ENCODE measurements at regions not wholly inside any gene's neighbourhood (a gene's known extent, or its start where the extent isn't known, plus 50 kb on each side); places are given as distances from the start of the nearest gene placed in this dataset.

GRCh38 chr16:22624800-22625533 is 114.3 kb downstream of the NPIPB5 start:
- Histone ChIP-seq H3K27me3 (ENCODE audit: control insufficient read depth in 3 of 3, insufficient read depth in 3 of 3, low read length in 3 of 3) (peaks cover 0 to 2% (median 2%) of the 10 kb centered on the region in 3 donors), H3K36me3 (ENCODE audit: control insufficient read depth in 3 of 3, insufficient read depth in 3 of 3, low read length in 3 of 3) (no peaks in the 10 kb centered on the region), H3K4me3 (ENCODE audit: low read length in 3 of 3) (no peak overlapping the region), H3K4me1 (ENCODE audit: control insufficient read depth in 3 of 3, insufficient read depth in 3 of 3, low read length in 3 of 3) (no peaks in the 10 kb centered on the region), H3K27ac (ENCODE audit: low read depth, low read length) (no peak overlapping the region), H3K9me3 (ENCODE audit: control insufficient read depth in 3 of 3, low read length in 3 of 3) (peaks cover 0 to 3% (median 0%) of the 10 kb centered on the region in 3 donors), H3K9ac (ENCODE audit: low read depth in 1 of 3, low read length in 3 of 3) (no peak overlapping the region)

GRCh38 chr16:22625967-22626366 is 115.3 kb downstream of the NPIPB5 start:
- H3K4me1 ChIP-seq (ENCODE audit: control insufficient read depth in 3 of 3, insufficient read depth in 3 of 3, low read length in 3 of 3): no peaks in the 10 kb centered on the region
- peaks cover 0 to 2% (median 2%) of the 10 kb centered on the region in 3 donors for H3K27me3 ChIP-seq (ENCODE audit: control insufficient read depth in 3 of 3, insufficient read depth in 3 of 3, low read length in 3 of 3)
- H3K9ac ChIP-seq (ENCODE audit: low read depth in 1 of 3, low read length in 3 of 3): no peak overlapping the region
- H3K27ac ChIP-seq (ENCODE audit: low read depth, low read length): no peak overlapping the region
- no peak overlapping the region for H3K4me3 ChIP-seq (ENCODE audit: low read length in 3 of 3)
- H3K9me3 ChIP-seq (ENCODE audit: control insufficient read depth in 3 of 3, low read length in 3 of 3): peaks cover 0 to 3% (median 0%) of the 10 kb centered on the region in 3 donors
- no peaks in the 10 kb centered on the region for H3K36me3 ChIP-seq (ENCODE audit: control insufficient read depth in 3 of 3, insufficient read depth in 3 of 3, low read length in 3 of 3)

GRCh38 chr16:22627043-22627442 is 116.4 kb downstream of the NPIPB5 start:
- peaks cover 0 to 3% (median 0%) of the 10 kb centered on the region in 3 donors for H3K9me3 ChIP-seq (ENCODE audit: control insufficient read depth in 3 of 3, low read length in 3 of 3)
- H3K4me1 ChIP-seq (ENCODE audit: control insufficient read depth in 3 of 3, insufficient read depth in 3 of 3, low read length in 3 of 3): no peaks in the 10 kb centered on the region
- no peak overlapping the region for H3K4me3 ChIP-seq (ENCODE audit: low read length in 3 of 3)
- H3K27ac ChIP-seq (ENCODE audit: low read depth, low read length): no peak overlapping the region
- H3K9ac ChIP-seq (ENCODE audit: low read depth in 1 of 3, low read length in 3 of 3): no peak overlapping the region
- no peaks in the 10 kb centered on the region for H3K36me3 ChIP-seq (ENCODE audit: control insufficient read depth in 3 of 3, insufficient read depth in 3 of 3, low read length in 3 of 3)
- peaks cover 0 to 2% (median 2%) of the 10 kb centered on the region in 3 donors for H3K27me3 ChIP-seq (ENCODE audit: control insufficient read depth in 3 of 3, insufficient read depth in 3 of 3, low read length in 3 of 3)

- no peak overlapping the region for H3K4me3 ChIP-seq (ENCODE audit: low read length in 3 of 3)
- no peaks in the 10 kb centered on the region for H3K36me3 ChIP-seq (ENCODE audit: control insufficient read depth in 3 of 3, insufficient read depth in 3 of 3, low read length in 3 of 3)
- no peak overlapping the region for H3K27ac ChIP-seq (ENCODE audit: low read depth, low read length)
- peaks cover 0 to 3% (median 0%) of the 10 kb centered on the region in 3 donors for H3K9me3 ChIP-seq (ENCODE audit: control insufficient read depth in 3 of 3, low read length in 3 of 3)
- H3K4me1 ChIP-seq (ENCODE audit: control insufficient read depth in 3 of 3, insufficient read depth in 3 of 3, low read length in 3 of 3): no peaks in the 10 kb centered on the region
- no peak overlapping the region for H3K9ac ChIP-seq (ENCODE audit: low read depth in 1 of 3, low read length in 3 of 3)
- peaks cover 0 to 2% (median 0%) of the 10 kb centered on the region in 3 donors for H3K27me3 ChIP-seq (ENCODE audit: control insufficient read depth in 3 of 3, insufficient read depth in 3 of 3, low read length in 3 of 3)
Measured at GRCh38 chr16:22628994-22629393, 118.3 kb downstream of the NPIPB5 start.

GRCh38 chr16:22630242-22630641 is 119.6 kb downstream of the NPIPB5 start:
- no peaks in the 10 kb centered on the region for H3K36me3 ChIP-seq (ENCODE audit: control insufficient read depth in 3 of 3, insufficient read depth in 3 of 3, low read length in 3 of 3)
- no peak overlapping the region for H3K9ac ChIP-seq (ENCODE audit: low read depth in 1 of 3, low read length in 3 of 3)
- peaks cover 0 to 2% (median 0%) of the 10 kb centered on the region in 3 donors for H3K27me3 ChIP-seq (ENCODE audit: control insufficient read depth in 3 of 3, insufficient read depth in 3 of 3, low read length in 3 of 3)

GRCh38 chr16:22631264-22631663 is 120.6 kb downstream of the NPIPB5 start:
- Histone ChIP-seq H3K9me3 (ENCODE audit: control insufficient read depth in 3 of 3, low read length in 3 of 3) (no peaks in the 10 kb centered on the region), H3K27me3 (ENCODE audit: control insufficient read depth in 3 of 3, insufficient read depth in 3 of 3, low read length in 3 of 3) (peaks cover 0 to 4% (median 2%) of the 10 kb centered on the region in 3 donors), H3K4me1 (ENCODE audit: control insufficient read depth in 3 of 3, insufficient read depth in 3 of 3, low read length in 3 of 3) (no peaks in the 10 kb centered on the region), H3K4me3 (ENCODE audit: low read length in 3 of 3) (no peak overlapping the region), H3K27ac (ENCODE audit: low read depth, low read length) (no peak overlapping the region), H3K9ac (ENCODE audit: low read depth in 1 of 3, low read length in 3 of 3) (no peak overlapping the region), H3K36me3 (ENCODE audit: control insufficient read depth in 3 of 3, insufficient read depth in 3 of 3, low read length in 3 of 3) (no peaks in the 10 kb centered on the region)

More at GRCh38 chr16:22630242-22630641, 119.6 kb downstream of the NPIPB5 start:
- Histone ChIP-seq H3K4me3 (ENCODE audit: low read length in 3 of 3) (no peak overlapping the region), H3K27ac (ENCODE audit: low read depth, low read length) (no peak overlapping the region), H3K4me1 (ENCODE audit: control insufficient read depth in 3 of 3, insufficient read depth in 3 of 3, low read length in 3 of 3) (no peaks in the 10 kb centered on the region), H3K9me3 (ENCODE audit: control insufficient read depth in 3 of 3, low read length in 3 of 3) (peaks cover 0 to under 1% (median 0%) of the 10 kb centered on the region in 3 donors)

GRCh38 chr16:22632606-22633005 is 121.9 kb downstream of the NPIPB5 start:
- no peaks in the 10 kb centered on the region for H3K36me3 ChIP-seq (ENCODE audit: control insufficient read depth in 3 of 3, insufficient read depth in 3 of 3, low read length in 3 of 3)

GRCh38 chr16:22633280-22633679 is 122.6 kb downstream of the NPIPB5 start:
- H3K27me3 ChIP-seq (ENCODE audit: control insufficient read depth in 3 of 3, insufficient read depth in 3 of 3, low read length in 3 of 3): peaks cover 2 to 4% (median 2%) of the 10 kb centered on the region in 3 donors
- no peak overlapping the region for H3K4me3 ChIP-seq (ENCODE audit: low read length in 3 of 3)
- no peaks in the 10 kb centered on the region for H3K4me1 ChIP-seq (ENCODE audit: control insufficient read depth in 3 of 3, insufficient read depth in 3 of 3, low read length in 3 of 3)
- no peaks in the 10 kb centered on the region for H3K36me3 ChIP-seq (ENCODE audit: control insufficient read depth in 3 of 3, insufficient read depth in 3 of 3, low read length in 3 of 3)
- H3K9ac ChIP-seq (ENCODE audit: low read depth in 1 of 3, low read length in 3 of 3): no peak overlapping the region
- no peak overlapping the region for H3K27ac ChIP-seq (ENCODE audit: low read depth, low read length)
- H3K9me3 ChIP-seq (ENCODE audit: control insufficient read depth in 3 of 3, low read length in 3 of 3): peaks cover 0 to 4% (median 3%) of the 10 kb centered on the region in 3 donors

More at GRCh38 chr16:22632606-22633005, 121.9 kb downstream of the NPIPB5 start:
- no peaks in the 10 kb centered on the region for H3K4me1 ChIP-seq (ENCODE audit: control insufficient read depth in 3 of 3, insufficient read depth in 3 of 3, low read length in 3 of 3)
- peaks cover 0 to 4% (median 2%) of the 10 kb centered on the region in 3 donors for H3K9me3 ChIP-seq (ENCODE audit: control insufficient read depth in 3 of 3, low read length in 3 of 3)
- peaks cover 2 to 4% (median 2%) of the 10 kb centered on the region in 3 donors for H3K27me3 ChIP-seq (ENCODE audit: control insufficient read depth in 3 of 3, insufficient read depth in 3 of 3, low read length in 3 of 3)
- H3K4me3 ChIP-seq (ENCODE audit: low read length in 3 of 3): no peak overlapping the region
- no peak overlapping the region for H3K27ac ChIP-seq (ENCODE audit: low read depth, low read length)
- H3K9ac ChIP-seq (ENCODE audit: low read depth in 1 of 3, low read length in 3 of 3): no peak overlapping the region

GRCh38 chr16:22633799-22634198 is 123.1 kb downstream of the NPIPB5 start:
- peaks cover 0 to 4% (median 3%) of the 10 kb centered on the region in 3 donors for H3K9me3 ChIP-seq (ENCODE audit: control insufficient read depth in 3 of 3, low read length in 3 of 3)
- H3K4me1 ChIP-seq (ENCODE audit: control insufficient read depth in 3 of 3, insufficient read depth in 3 of 3, low read length in 3 of 3): no peaks in the 10 kb centered on the region
- H3K27ac ChIP-seq (ENCODE audit: low read depth, low read length): no peak overlapping the region
- H3K9ac ChIP-seq (ENCODE audit: low read depth in 1 of 3, low read length in 3 of 3): no peak overlapping the region
- H3K36me3 ChIP-seq (ENCODE audit: control insufficient read depth in 3 of 3, insufficient read depth in 3 of 3, low read length in 3 of 3): no peaks in the 10 kb centered on the region
- no peak overlapping the region for H3K4me3 ChIP-seq (ENCODE audit: low read length in 3 of 3)
- peaks cover 2 to 4% (median 2%) of the 10 kb centered on the region in 3 donors for H3K27me3 ChIP-seq (ENCODE audit: control insufficient read depth in 3 of 3, insufficient read depth in 3 of 3, low read length in 3 of 3)

GRCh38 chr16:22634954-22635353 is 124.3 kb downstream of the NPIPB5 start:
- Histone ChIP-seq H3K27ac (ENCODE audit: low read depth, low read length) (no peak overlapping the region), H3K4me1 (ENCODE audit: control insufficient read depth in 3 of 3, insufficient read depth in 3 of 3, low read length in 3 of 3) (no peaks in the 10 kb centered on the region), H3K9me3 (ENCODE audit: control insufficient read depth in 3 of 3, low read length in 3 of 3) (peaks cover 0 to 4% (median 3%) of the 10 kb centered on the region in 3 donors), H3K36me3 (ENCODE audit: control insufficient read depth in 3 of 3, insufficient read depth in 3 of 3, low read length in 3 of 3) (no peaks in the 10 kb centered on the region), H3K9ac (ENCODE audit: low read depth in 1 of 3, low read length in 3 of 3) (no peak overlapping the region), H3K27me3 (ENCODE audit: control insufficient read depth in 3 of 3, insufficient read depth in 3 of 3, low read length in 3 of 3) (peaks cover 2 to 4% (median 2%) of the 10 kb centered on the region in 3 donors), H3K4me3 (ENCODE audit: low read length in 3 of 3) (no peak overlapping the region)

Measured in skeletal muscle tissue (tissue), 3 donors.